Esophagus squamous epithelium (tissue), 4 donors: ENCODE measurements at regions not wholly inside any gene's neighbourhood (a gene's known extent, or its start where the extent isn't known, plus 50 kb on each side); places are given as distances from the start of the nearest gene placed in this dataset.

Source experiments
- CTCF ChIP-seq, 6 experiments: fragments of 450-650 bp in 4 of 6; fragments of 200-600 bp in 2 of 6; sonication (generic) in 2 of 6; IDR thresholded peaks; one replicate each; pipeline ENCODE4 v1.5.1; 2016 to 2019; ENCODE audit warnings: antibody characterized with exemption in 6 of 6, mild to moderate bottlenecking in 4 of 6, moderate library complexity in 4 of 6
- POLR2A ChIP-seq, 4 donors: fragments of 450-650 bp; IDR thresholded peaks; one replicate each; pipeline ENCODE4 v1.6.1; 2017; ENCODE audit warnings: antibody characterized with exemption in 4 of 4, mild to moderate bottlenecking in 4 of 4, moderate library complexity in 3 of 4

GRCh38 chr1:72635719-72636118 is 353.4 kb upstream of the NEGR1 start:
- TF ChIP-seq CTCF (IDR thresholded peaks at IDR 0.05), result no peak
- TF ChIP-seq POLR2A (IDR thresholded peaks at IDR 0.05), result no peak
